SK-N-MC (cell line): ENCODE measurements at regions not wholly inside any gene's neighbourhood (a gene's known extent, or its start where the extent isn't known, plus 50 kb on each side); places are given as distances from the start of the nearest gene placed in this dataset.

Experiments used
- EZH2 ChIP-seq: fragments of 200-600 bp; sonication (generic); IDR thresholded peaks from one replicate; pipeline ENCODE4 v1.6.1; 2017; ENCODE audit warnings: antibody characterized with exemption
- FOXP2 ChIP-seq: optimal IDR thresholded peaks from 2 replicates; pipeline ENCODE3; 2011; ENCODE audit warnings: mild to moderate bottlenecking, moderate library complexity; ENCODE audit not compliant: insufficient read depth; ENCODE audit errors: extremely low read length, control extremely low read depth
- POLR2AphosphoS5 ChIP-seq: IDR thresholded peaks from 2 replicates; pipeline ENCODE4 v1.6.1; 2012; ENCODE audit warnings: mild to moderate bottlenecking, low read depth, low read length, borderline replicate concordance

DNA sequence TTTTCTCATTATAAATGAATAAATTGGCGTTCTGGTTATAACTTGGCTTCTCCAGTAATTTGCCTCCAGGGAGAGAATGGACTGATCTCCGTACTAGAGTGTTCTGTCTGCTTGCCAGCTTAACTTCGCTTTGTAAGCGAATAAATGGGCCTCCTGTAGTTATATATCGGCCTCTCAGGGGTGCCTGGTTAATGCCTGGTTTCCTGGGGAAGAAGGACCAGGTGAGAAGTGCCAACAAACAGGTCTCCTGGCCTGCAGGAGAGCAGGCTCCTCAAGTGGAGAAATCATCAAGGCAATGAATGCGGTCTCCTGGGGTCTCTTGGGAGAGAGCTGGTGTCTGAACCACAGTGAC lies 107.4 kb upstream of the SERBP1 start:
- no peak for TF ChIP-seq EZH2
- no peak for TF ChIP-seq POLR2AphosphoS5
- no peak for TF ChIP-seq FOXP2
